ENCODE measurements at regions not wholly inside any gene's neighbourhood (a gene's known extent, or its start where the extent isn't known, plus 50 kb on each side); places are given as distances from the start of the nearest gene placed in this dataset.

GRCh38 chr2:8028436-8028835, 653.4 kb upstream of the ID2 start:
- no peak for TF ChIP-seq CTCF (conservative IDR thresholded peaks at IDR 0.05; ENCODE audit: low read length)
- no peak for TF ChIP-seq EZH2phosphoT487 (IDR thresholded peaks at IDR 0.05; ENCODE audit: borderline replicate concordance)

Measured in Loucy (cell line).